Mucosa of rectum (tissue), 2 donors: ENCODE measurements at regions not wholly inside any gene's neighbourhood (a gene's known extent, or its start where the extent isn't known, plus 50 kb on each side); places are given as distances from the start of the nearest gene placed in this dataset.

ENCODE experiments used
- H3K27ac ChIP-seq, 2 donors: one replicate each; pipeline ENCODE4 v1.7.0; 2013; ENCODE audit warnings: inconsistent platforms in 2 of 2, low read depth in 2 of 2, low read length in 2 of 2
- H3K27me3 ChIP-seq, 2 donors: one replicate each; pipeline ENCODE4 v1.7.0; 2013; ENCODE audit warnings: low read length in 2 of 2; ENCODE audit not compliant: control insufficient read depth in 2 of 2, insufficient read depth in 2 of 2
- H3K36me3 ChIP-seq, 2 donors: one replicate each; pipeline ENCODE4 v1.7.0; 2013; ENCODE audit warnings: low read length in 2 of 2; ENCODE audit not compliant: control insufficient read depth in 2 of 2, insufficient read depth in 2 of 2
- H3K4me1 ChIP-seq, 2 donors: one replicate each; pipeline ENCODE4 v1.7.0; 2013; ENCODE audit warnings: low read length in 2 of 2, mild to moderate bottlenecking in 1 of 2; ENCODE audit not compliant: control insufficient read depth in 2 of 2, insufficient read depth in 2 of 2
- H3K4me3 ChIP-seq, 2 donors: one replicate each; pipeline ENCODE4 v1.7.0; 2013; ENCODE audit warnings: low read length in 2 of 2
- H3K9ac ChIP-seq, 2 donors: one replicate each; pipeline ENCODE4 v1.7.0; 2013; ENCODE audit warnings: low read length in 2 of 2, low read depth in 1 of 2, mild to moderate bottlenecking in 1 of 2
- H3K9me3 ChIP-seq, 2 donors: one replicate each; pipeline ENCODE4 v1.7.0; 2013; ENCODE audit warnings: low read length in 2 of 2; ENCODE audit not compliant: control insufficient read depth in 2 of 2
- donor health status: healthy.
- donor health status: Normal muscosa, but diverticular disease.

DNA sequence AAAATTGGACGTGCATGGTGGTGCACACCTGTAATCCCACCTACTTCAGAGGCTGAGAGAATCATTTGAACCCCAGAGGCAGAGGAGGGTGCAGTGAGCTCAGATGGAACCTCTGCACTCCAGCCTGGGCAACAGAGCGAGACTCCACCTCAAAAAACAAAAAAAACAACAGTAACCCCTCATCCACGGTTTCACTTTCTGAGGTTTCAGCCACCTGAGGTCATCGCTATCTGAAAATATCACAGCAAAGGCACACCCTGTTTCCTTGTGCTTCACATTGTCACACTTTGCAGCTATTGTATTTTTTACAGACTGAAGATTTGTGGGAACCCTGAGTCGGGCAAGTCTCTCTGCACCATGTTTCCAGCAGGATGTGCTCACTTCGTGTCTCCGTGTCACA is 54.1 kb upstream of the FOXQ1 start:
- H3K4me1 ChIP-seq, result no peaks in the 10 kb centered on the region
- H3K27me3 ChIP-seq, result peaks cover 0 to 2% of the 10 kb centered on the region in 2 donors
- H3K4me3 ChIP-seq, result no peak overlapping the region
- no peak overlapping the region for H3K27ac ChIP-seq
- no peaks in the 10 kb centered on the region for H3K36me3 ChIP-seq
- H3K9ac ChIP-seq, result no peak overlapping the region
- H3K9me3 ChIP-seq, result no peaks in the 10 kb centered on the region

- no peaks in the 10 kb centered on the region for H3K9me3 ChIP-seq
- no peak overlapping the region for H3K4me3 ChIP-seq
- peaks cover under 1% of the 10 kb centered on the region in 2 donors for H3K4me1 ChIP-seq
Observed at GRCh38 chr6:1256435-1257008, 55.4 kb upstream of the FOXQ1 start.

DNA sequence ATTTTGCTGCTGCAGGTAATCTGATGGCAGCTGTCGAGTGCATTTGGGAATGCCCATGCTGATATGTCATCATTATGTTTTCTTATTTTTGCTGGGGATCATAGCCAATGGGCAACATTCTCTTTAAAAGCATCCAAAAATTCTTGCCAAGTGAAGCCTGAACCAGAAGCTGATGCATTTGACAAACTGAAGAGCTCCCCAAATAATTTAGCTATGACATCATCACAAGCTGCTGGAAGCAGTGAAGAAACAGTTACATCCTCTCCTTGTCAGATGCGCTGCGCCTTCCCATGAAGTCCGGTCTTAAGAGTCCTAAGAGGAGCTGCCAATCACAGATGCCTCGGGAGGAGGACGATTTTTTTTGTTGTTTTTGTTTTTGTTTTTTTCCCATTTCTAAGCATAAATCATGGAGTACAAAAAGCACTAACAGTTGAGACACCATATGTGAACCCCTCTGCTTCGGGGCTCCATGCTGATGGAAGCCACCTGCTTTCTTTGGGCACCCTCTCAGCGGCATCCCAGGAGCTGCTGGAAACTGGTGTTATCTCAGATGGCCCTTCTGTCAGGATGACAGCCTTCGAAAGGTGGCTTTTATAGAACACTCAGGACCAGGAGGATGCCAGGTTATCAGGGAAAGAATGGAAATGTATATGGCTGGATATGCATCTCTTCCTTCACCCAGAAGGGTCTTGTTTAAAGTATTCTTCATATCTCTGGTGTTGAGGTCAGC is 56.1 kb upstream of the FOXQ1 start:
- Histone ChIP-seq H3K27ac (no peak overlapping the region), H3K4me1 (peaks cover 7 to 8% of the 10 kb centered on the region in 2 donors), H3K9ac (no peak overlapping the region), H3K27me3 (peaks cover 0 to 2% of the 10 kb centered on the region in 2 donors), H3K4me3 (no peak overlapping the region), H3K36me3 (no peaks in the 10 kb centered on the region), H3K9me3 (no peaks in the 10 kb centered on the region)

More at GRCh38 chr6:1256435-1257008, 55.4 kb upstream of the FOXQ1 start:
- Histone ChIP-seq H3K36me3 (no peaks in the 10 kb centered on the region), H3K9ac (no peak overlapping the region), H3K27me3 (peaks cover 0 to 2% of the 10 kb centered on the region in 2 donors), H3K27ac (no peak overlapping the region)

DNA sequence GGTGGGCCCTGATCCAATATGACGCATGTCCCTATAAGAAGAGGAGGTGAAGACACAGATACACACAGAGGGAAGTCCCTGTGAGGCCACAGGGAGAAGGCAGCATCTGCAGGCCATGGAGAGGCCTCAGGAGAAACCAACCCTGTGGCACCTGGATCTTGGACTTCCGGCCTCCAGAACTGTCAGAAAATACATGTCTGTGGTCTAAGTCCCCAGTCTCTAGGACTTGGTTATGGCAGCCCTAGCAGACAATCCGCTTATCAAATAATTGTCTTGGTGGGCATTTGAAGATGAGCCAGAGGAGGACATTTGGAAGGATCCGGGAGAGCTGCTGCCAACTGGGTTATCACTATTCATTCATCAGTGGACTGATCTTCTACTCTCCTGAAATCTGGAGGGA is 57.6 kb upstream of the FOXQ1 start:
- Histone ChIP-seq H3K27me3 (peaks cover 0 to 2% of the 10 kb centered on the region in 2 donors), H3K4me3 (no peak overlapping the region), H3K4me1 (peaks cover 12% of the 10 kb centered on the region in 2 donors), H3K9me3 (no peaks in the 10 kb centered on the region), H3K27ac (no peak overlapping the region), H3K9ac (no peak overlapping the region), H3K36me3 (no peaks in the 10 kb centered on the region)

DNA sequence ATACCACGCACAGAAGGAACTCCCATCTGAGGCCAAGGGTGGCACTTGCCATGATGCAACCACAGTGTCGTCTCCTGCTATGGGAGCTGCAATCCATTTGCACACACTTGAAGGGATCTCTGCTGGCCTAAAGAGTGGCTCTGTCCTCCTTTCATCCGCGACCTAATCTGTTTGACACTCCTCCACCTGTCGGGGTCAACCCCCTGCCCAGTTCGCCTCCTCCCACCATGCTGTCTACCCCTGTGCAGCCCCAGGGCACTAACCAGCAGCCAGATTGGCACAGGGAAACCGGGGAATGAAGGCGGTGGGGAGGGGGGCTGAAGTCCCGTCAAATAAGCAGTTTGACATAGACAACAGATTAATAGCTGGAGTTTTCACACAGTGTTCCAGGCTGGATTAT is 58.1 kb upstream of the FOXQ1 start:
- H3K4me3 ChIP-seq, result no peak overlapping the region
- no peaks in the 10 kb centered on the region for H3K9me3 ChIP-seq
- H3K27me3 ChIP-seq, result peaks cover 0 to 2% of the 10 kb centered on the region in 2 donors
- no peaks in the 10 kb centered on the region for H3K36me3 ChIP-seq
- H3K4me1 ChIP-seq, result peaks cover 12% of the 10 kb centered on the region in 2 donors
- no peak overlapping the region for H3K27ac ChIP-seq
- H3K9ac ChIP-seq, result no peak overlapping the region

- Histone ChIP-seq H3K36me3 (no peaks in the 10 kb centered on the region), H3K27ac (peak overlapping the region in 1 of 2 donors; percentile 37), H3K9me3 (no peaks in the 10 kb centered on the region), H3K27me3 (no peaks in the 10 kb centered on the region), H3K4me3 (peak overlapping the region; percentile 8 to 38), H3K4me1 (peaks cover 12% of the 10 kb centered on the region in 2 donors), H3K9ac (peak overlapping the region in 1 of 2 donors; percentile 48)
Observed at GRCh38 chr6:1251198-1252155, 60.4 kb upstream of the FOXQ1 start.

GRCh38 chr6:1250489-1251197 is 61.3 kb upstream of the FOXQ1 start:
- Histone ChIP-seq H3K9ac (peak overlapping the region in 1 of 2 donors; percentile 48), H3K4me3 (peak overlapping the region; percentile 8 to 38), H3K27me3 (no peaks in the 10 kb centered on the region), H3K36me3 (no peaks in the 10 kb centered on the region), H3K4me1 (peaks cover 12% of the 10 kb centered on the region in 2 donors), H3K27ac (peak overlapping the region; percentile 37 to 43), H3K9me3 (no peaks in the 10 kb centered on the region)

GRCh38 chr6:1247894-1248293 is 64.0 kb upstream of the FOXQ1 start:
- H3K9ac ChIP-seq, result no peak overlapping the region
- H3K4me1 ChIP-seq, result peaks cover 12% of the 10 kb centered on the region in 2 donors
- no peaks in the 10 kb centered on the region for H3K27me3 ChIP-seq
- H3K36me3 ChIP-seq, result no peaks in the 10 kb centered on the region
- H3K27ac ChIP-seq, result no peak overlapping the region
- no peak overlapping the region for H3K4me3 ChIP-seq
- no peaks in the 10 kb centered on the region for H3K9me3 ChIP-seq

DNA sequence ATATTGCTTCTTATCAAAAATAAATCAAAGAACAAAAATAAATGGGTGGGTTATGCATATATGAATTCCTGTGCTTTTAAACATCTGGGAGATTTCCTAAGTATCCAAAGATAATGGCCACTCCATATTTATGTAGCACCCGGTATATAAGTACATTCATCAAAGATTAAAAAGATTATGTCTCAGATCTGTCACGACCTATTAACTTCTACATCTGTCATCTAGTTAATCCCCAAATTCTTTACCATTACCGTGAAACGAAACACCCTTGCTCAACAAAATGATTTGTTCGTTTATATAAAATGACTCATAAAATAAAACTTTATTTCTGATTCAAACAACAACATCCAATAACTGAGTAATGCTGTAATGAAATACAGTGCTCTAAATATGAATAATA is 64.8 kb upstream of the FOXQ1 start:
- H3K4me1 ChIP-seq, result peaks cover 12% of the 10 kb centered on the region in 2 donors
- no peak overlapping the region for H3K9ac ChIP-seq
- no peaks in the 10 kb centered on the region for H3K36me3 ChIP-seq
- no peak overlapping the region for H3K4me3 ChIP-seq
- no peaks in the 10 kb centered on the region for H3K27me3 ChIP-seq
- no peaks in the 10 kb centered on the region for H3K9me3 ChIP-seq
- H3K27ac ChIP-seq, result no peak overlapping the region
